ENCODE measurements at regions not wholly inside any gene's neighbourhood (a gene's known extent, or its start where the extent isn't known, plus 50 kb on each side); places are given as distances from the start of the nearest gene placed in this dataset.

DNA sequence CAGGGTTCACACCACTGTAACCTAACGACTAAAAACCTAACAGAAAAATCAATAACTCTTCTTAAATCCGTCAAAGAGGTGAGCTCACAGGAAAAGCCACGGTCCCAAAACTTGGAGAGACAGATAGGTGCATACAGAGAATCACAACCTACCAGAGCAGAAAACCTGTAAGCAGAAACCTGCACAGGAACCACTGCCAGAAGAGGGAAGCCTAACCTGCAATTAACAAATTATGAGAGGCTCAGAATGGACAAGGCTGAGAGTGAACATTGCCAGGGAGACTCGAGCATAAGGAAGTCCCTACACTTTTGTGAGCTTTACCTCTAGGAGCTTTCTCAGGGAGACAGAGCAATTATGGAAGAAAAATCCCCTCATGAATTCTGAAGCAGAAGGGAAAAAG, 156.2 kb upstream of the NETO1 start:
- RAD21 ChIA-PET (ENCODE audit: unreplicated experiment), result interaction anchor here (0.9 kb wide), 1 partner anchor 111 kb away, joined by 5 read pairs; no protein-coding TSS in a partner anchor

More for the DNA sequence above, 156.2 kb upstream of the NETO1 start:
- ATAC-seq (no peak; the same call in 2 of the 3 replicates), FAIRE-seq (no peak), DNase-seq (ENCODE audit: low read depth, low spot score) (no peak)
- Histone ChIP-seq H2AFZ (ENCODE audit: control insufficient read depth, low read depth, low read length) (peak overlapping the region; percentile 34; the same call in 1 of the 2 replicates), H3K36me3 (ENCODE audit: control insufficient read depth in 2 of 2, insufficient read depth in 2 of 2, low read length in 1 of 2) (no peaks in the 10 kb centered on the region), H3K27ac (ENCODE audit: control insufficient read depth, insufficient read depth) (no peak overlapping the region), H3K4me3 (no peak overlapping the region), H3K9ac (ENCODE audit: control insufficient read depth, insufficient read depth, low read length) (no peak overlapping the region), H4K20me1 (ENCODE audit: control insufficient read depth, insufficient read depth) (no peaks in the 10 kb centered on the region), H3K27me3 (replicated peaks in 1 of 2; ENCODE audit: control insufficient read depth in 2 of 2, insufficient read depth in 2 of 2, low read length in 1 of 2) (no peaks in the 10 kb centered on the region), H3K4me1 (ENCODE audit: control insufficient read depth, insufficient read depth, low read length) (no peaks in the 10 kb centered on the region), H3K9me3 (replicated peaks; ENCODE audit: control insufficient read depth, insufficient read depth, low read length) (peaks cover 1% of the 10 kb centered on the region; the same call in 2 of the 3 replicates), H3K79me2 (ENCODE audit: control insufficient read depth, insufficient read depth, low read length) (no peaks in the 10 kb centered on the region), H3K4me2 (ENCODE audit: control insufficient read depth, insufficient read depth) (no peak overlapping the region)
- ChIA-PET SMC1A (ENCODE audit: uncharacterized antibody, unreplicated experiment) (interaction anchor here (1.2 kb wide), 1 partner anchor 112 kb away, joined by 4 read pairs; no protein-coding TSS in a partner anchor), CTCF (interaction anchor here (1.1 kb wide), 1 partner anchor 112 kb away, joined by 6 read pairs; no protein-coding TSS in a partner anchor), POLR2A (no interaction called here)
- intact Hi-C loops (cut with micrococcal nuclease; ENCODE audit: unreplicated experiment) (no loop called here), in situ Hi-C loops (cut with MboI) (no loop called here)
- TF ChIP-seq, protein P1, sequence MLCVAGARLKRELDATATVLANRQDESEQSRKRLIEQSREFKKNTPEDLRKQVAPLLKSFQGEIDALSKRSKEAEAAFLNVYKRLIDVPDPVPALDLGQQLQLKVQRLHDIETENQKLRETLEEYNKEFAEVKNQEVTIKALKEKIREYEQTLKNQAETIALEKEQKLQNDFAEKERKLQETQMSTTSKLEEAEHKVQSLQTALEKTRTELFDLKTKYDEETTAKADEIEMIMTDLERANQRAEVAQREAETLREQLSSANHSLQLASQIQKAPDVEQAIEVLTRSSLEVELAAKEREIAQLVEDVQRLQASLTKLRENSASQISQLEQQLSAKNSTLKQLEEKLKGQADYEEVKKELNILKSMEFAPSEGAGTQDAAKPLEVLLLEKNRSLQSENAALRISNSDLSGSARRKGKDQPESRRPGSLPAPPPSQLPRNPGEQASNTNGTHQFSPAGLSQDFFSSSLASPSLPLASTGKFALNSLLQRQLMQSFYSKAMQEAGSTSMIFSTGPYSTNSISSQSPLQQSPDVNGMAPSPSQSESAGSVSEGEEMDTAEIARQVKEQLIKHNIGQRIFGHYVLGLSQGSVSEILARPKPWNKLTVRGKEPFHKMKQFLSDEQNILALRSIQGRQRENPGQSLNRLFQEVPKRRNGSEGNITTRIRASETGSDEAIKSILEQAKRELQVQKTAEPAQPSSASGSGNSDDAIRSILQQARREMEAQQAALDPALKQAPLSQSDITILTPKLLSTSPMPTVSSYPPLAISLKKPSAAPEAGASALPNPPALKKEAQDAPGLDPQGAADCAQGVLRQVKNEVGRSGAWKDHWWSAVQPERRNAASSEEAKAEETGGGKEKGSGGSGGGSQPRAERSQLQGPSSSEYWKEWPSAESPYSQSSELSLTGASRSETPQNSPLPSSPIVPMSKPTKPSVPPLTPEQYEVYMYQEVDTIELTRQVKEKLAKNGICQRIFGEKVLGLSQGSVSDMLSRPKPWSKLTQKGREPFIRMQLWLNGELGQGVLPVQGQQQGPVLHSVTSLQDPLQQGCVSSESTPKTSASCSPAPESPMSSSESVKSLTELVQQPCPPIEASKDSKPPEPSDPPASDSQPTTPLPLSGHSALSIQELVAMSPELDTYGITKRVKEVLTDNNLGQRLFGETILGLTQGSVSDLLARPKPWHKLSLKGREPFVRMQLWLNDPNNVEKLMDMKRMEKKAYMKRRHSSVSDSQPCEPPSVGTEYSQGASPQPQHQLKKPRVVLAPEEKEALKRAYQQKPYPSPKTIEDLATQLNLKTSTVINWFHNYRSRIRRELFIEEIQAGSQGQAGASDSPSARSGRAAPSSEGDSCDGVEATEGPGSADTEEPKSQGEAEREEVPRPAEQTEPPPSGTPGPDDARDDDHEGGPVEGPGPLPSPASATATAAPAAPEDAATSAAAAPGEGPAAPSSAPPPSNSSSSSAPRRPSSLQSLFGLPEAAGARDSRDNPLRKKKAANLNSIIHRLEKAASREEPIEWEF (IDR thresholded peaks at IDR 0.05; ENCODE audit: insufficient replicate concordance, low read depth, low read length), result no peak
- TF ChIP-seq YBX1 (IDR thresholded peaks at IDR 0.05) (no peak), FOXM1 (IDR thresholded peaks at IDR 0.05; ENCODE audit: low read depth, low read length) (no peak), MEF2B (IDR thresholded peaks at IDR 0.05; ENCODE audit: partially characterized antibody, poor library complexity, severe bottlenecking) (no peak), RAD21 (IDR thresholded peaks at IDR 0.05; ENCODE audit: insufficient read depth, low read depth, low read length) (peak; percentile 23; the same call in 1 of the 2 replicates), BACH1 (IDR thresholded peaks at IDR 0.05; ENCODE audit: borderline replicate concordance) (no peak)
- TF ChIP-seq, protein P2, sequence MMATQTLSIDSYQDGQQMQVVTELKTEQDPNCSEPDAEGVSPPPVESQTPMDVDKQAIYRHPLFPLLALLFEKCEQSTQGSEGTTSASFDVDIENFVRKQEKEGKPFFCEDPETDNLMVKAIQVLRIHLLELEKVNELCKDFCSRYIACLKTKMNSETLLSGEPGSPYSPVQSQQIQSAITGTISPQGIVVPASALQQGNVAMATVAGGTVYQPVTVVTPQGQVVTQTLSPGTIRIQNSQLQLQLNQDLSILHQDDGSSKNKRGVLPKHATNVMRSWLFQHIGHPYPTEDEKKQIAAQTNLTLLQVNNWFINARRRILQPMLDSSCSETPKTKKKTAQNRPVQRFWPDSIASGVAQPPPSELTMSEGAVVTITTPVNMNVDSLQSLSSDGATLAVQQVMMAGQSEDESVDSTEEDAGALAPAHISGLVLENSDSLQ (IDR thresholded peaks at IDR 0.05), result no peak
- TF ChIP-seq, protein P3, sequence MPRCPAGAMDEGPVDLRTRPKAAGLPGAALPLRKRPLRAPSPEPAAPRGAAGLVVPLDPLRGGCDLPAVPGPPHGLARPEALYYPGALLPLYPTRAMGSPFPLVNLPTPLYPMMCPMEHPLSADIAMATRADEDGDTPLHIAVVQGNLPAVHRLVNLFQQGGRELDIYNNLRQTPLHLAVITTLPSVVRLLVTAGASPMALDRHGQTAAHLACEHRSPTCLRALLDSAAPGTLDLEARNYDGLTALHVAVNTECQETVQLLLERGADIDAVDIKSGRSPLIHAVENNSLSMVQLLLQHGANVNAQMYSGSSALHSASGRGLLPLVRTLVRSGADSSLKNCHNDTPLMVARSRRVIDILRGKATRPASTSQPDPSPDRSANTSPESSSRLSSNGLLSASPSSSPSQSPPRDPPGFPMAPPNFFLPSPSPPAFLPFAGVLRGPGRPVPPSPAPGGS (IDR thresholded peaks at IDR 0.05; ENCODE audit: borderline replicate concordance, insufficient read depth, low read depth, low read length, poor library complexity, severe bottlenecking), result no peak
- WGBS (ENCODE audit: insufficient coverage, insufficient replicate concordance, low lambda C conversion rate, missing lambda C conversion rate), result 0% methylated on average over 4 of the region's 4 CpGs
- no TSS peak for BruUV-seq (replicated peaks)
